NCI-H1092 (cell line): ENCODE measurements at regions not wholly inside any gene's neighbourhood (a gene's known extent, or its start where the extent isn't known, plus 50 kb on each side); places are given as distances from the start of the nearest gene placed in this dataset.

ENCODE experiments used
- DNase-seq: peaks from one replicate; lab custom pipeline; 2025; lab: John Stamatoyannopoulos, UW

GRCh38 chr1:81157686-81158085 lies 643.0 kb upstream of the ADGRL2 start:
- DNase-seq = no peak

GRCh38 chr1:81156887-81157286 lies 643.8 kb upstream of the ADGRL2 start:
- no peak for DNase-seq

- DNase-seq = no peak
These were observed 645.6 kb upstream of the ADGRL2 start for GRCh38 chr1:81155131-81155530.

- no peak for DNase-seq
These were observed 649.5 kb upstream of the ADGRL2 start for GRCh38 chr1:81151206-81151605.

GRCh38 chr1:81149649-81150325 lies 650.9 kb upstream of the ADGRL2 start:
- no peak for DNase-seq

- DNase-seq = no peak
These were observed 656.4 kb upstream of the ADGRL2 start for GRCh38 chr1:81144240-81144825.

- no peak for DNase-seq
These were observed 658.5 kb upstream of the ADGRL2 start for GRCh38 chr1:81142099-81142826.

- DNase-seq = no peak
These were observed 665.2 kb upstream of the ADGRL2 start for GRCh38 chr1:81135524-81135923.

GRCh38 chr1:81129776-81130175 lies 671.0 kb upstream of the ADGRL2 start:
- no peak for DNase-seq

- DNase-seq = no peak
These were observed 671.4 kb upstream of the ADGRL2 start for GRCh38 chr1:81129366-81129765.

GRCh38 chr1:81128079-81128478 lies 672.7 kb upstream of the ADGRL2 start:
- no peak for DNase-seq

- no peak for DNase-seq
These were observed 673.6 kb upstream of the ADGRL2 start for GRCh38 chr1:81126989-81127581.

GRCh38 chr1:81125672-81126071 lies 675.1 kb upstream of the ADGRL2 start:
- DNase-seq = no peak

GRCh38 chr1:81121306-81121705 lies 679.4 kb upstream of the ADGRL2 start:
- DNase-seq = no peak

- DNase-seq = no peak
These were observed 681.4 kb upstream of the ADGRL2 start for GRCh38 chr1:81119319-81119718.

GRCh38 chr1:81118550-81118949 lies 682.2 kb upstream of the ADGRL2 start:
- DNase-seq = no peak

- no peak for DNase-seq
These were observed 685.3 kb upstream of the ADGRL2 start for GRCh38 chr1:81115422-81115821.

- DNase-seq = no peak
These were observed 686.5 kb upstream of the ADGRL2 start for GRCh38 chr1:81114191-81114590.

GRCh38 chr1:81113688-81114087 lies 687.0 kb upstream of the ADGRL2 start:
- no peak for DNase-seq

GRCh38 chr1:81111818-81112217 lies 688.9 kb upstream of the ADGRL2 start:
- no peak for DNase-seq

- DNase-seq = no peak
These were observed 691.7 kb upstream of the ADGRL2 start for GRCh38 chr1:81109038-81109437.

GRCh38 chr1:81097860-81098259 lies 702.9 kb upstream of the ADGRL2 start:
- no peak for DNase-seq

GRCh38 chr1:81073580-81073979 lies 727.2 kb upstream of the ADGRL2 start:
- no peak for DNase-seq
